ENCODE measurements at regions not wholly inside any gene's neighbourhood (a gene's known extent, or its start where the extent isn't known, plus 50 kb on each side); places are given as distances from the start of the nearest gene placed in this dataset.

GRCh38 chr2:222351035-222351434 is 52.2 kb upstream of the PAX3 start:
- no peaks in the 10 kb centered on the region for H3K36me3 ChIP-seq (ENCODE audit: insufficient read depth, insufficient read length, low read length)
- peaks cover 22% of the 10 kb centered on the region for H3K9me3 ChIP-seq (ENCODE audit: insufficient read depth, low read length)
- no peaks in the 10 kb centered on the region for H3K4me1 ChIP-seq (ENCODE audit: insufficient read depth, insufficient read length)
- H3K27me3 ChIP-seq (ENCODE audit: insufficient read depth, insufficient read length), result no peaks in the 10 kb centered on the region
- H3K9ac ChIP-seq (ENCODE audit: insufficient read length, low read depth), result no peak overlapping the region
- DNase-seq (ENCODE audit: low read depth, low spot score), result no peak
- no peak overlapping the region for H3K4me3 ChIP-seq (ENCODE audit: insufficient read length, low read depth)
- TF ChIP-seq SUZ12 (IDR thresholded peaks at IDR 0.05; ENCODE audit: extremely low read depth, insufficient read depth, insufficient read length) (no peak), YY1 (IDR thresholded peaks at IDR 0.05; ENCODE audit: insufficient read depth, insufficient read length) (no peak), ZNF274 (IDR thresholded peaks at IDR 0.05; ENCODE audit: low read depth, low read length) (no peak)

GRCh38 chr2:222352981-222353380 is 54.2 kb upstream of the PAX3 start:
- no peak for TF ChIP-seq SUZ12 (IDR thresholded peaks at IDR 0.05; ENCODE audit: extremely low read depth, insufficient read depth, insufficient read length)
- TF ChIP-seq YY1 (IDR thresholded peaks at IDR 0.05; ENCODE audit: insufficient read depth, insufficient read length), result no peak
- no peak for TF ChIP-seq ZNF274 (IDR thresholded peaks at IDR 0.05; ENCODE audit: low read depth, low read length)
- H3K27me3 ChIP-seq (ENCODE audit: insufficient read depth, insufficient read length), result no peaks in the 10 kb centered on the region
- no peaks in the 10 kb centered on the region for H3K36me3 ChIP-seq (ENCODE audit: insufficient read depth, insufficient read length, low read length)
- H3K4me1 ChIP-seq (ENCODE audit: insufficient read depth, insufficient read length), result no peaks in the 10 kb centered on the region
- no peak overlapping the region for H3K9ac ChIP-seq (ENCODE audit: insufficient read length, low read depth)
- DNase-seq (ENCODE audit: low read depth, low spot score), result no peak
- H3K9me3 ChIP-seq (ENCODE audit: insufficient read depth, low read length), result peaks cover 22% of the 10 kb centered on the region
- no peak overlapping the region for H3K4me3 ChIP-seq (ENCODE audit: insufficient read length, low read depth)

GRCh38 chr2:222353993-222354392 is 55.2 kb upstream of the PAX3 start:
- Histone ChIP-seq H3K4me3 (ENCODE audit: insufficient read length, low read depth) (no peak overlapping the region), H3K9me3 (ENCODE audit: insufficient read depth, low read length) (peaks cover 22% of the 10 kb centered on the region), H3K27me3 (ENCODE audit: insufficient read depth, insufficient read length) (no peaks in the 10 kb centered on the region), H3K36me3 (ENCODE audit: insufficient read depth, insufficient read length, low read length) (no peaks in the 10 kb centered on the region), H3K9ac (ENCODE audit: insufficient read length, low read depth) (no peak overlapping the region), H3K4me1 (ENCODE audit: insufficient read depth, insufficient read length) (no peaks in the 10 kb centered on the region)
- TF ChIP-seq ZNF274 (IDR thresholded peaks at IDR 0.05; ENCODE audit: low read depth, low read length), result no peak
- TF ChIP-seq SUZ12 (IDR thresholded peaks at IDR 0.05; ENCODE audit: extremely low read depth, insufficient read depth, insufficient read length), result no peak
- TF ChIP-seq YY1 (IDR thresholded peaks at IDR 0.05; ENCODE audit: insufficient read depth, insufficient read length), result no peak
- no peak for DNase-seq (ENCODE audit: low read depth, low spot score)

- no peak for TF ChIP-seq YY1 (IDR thresholded peaks at IDR 0.05; ENCODE audit: insufficient read depth, insufficient read length)
- no peak for TF ChIP-seq SUZ12 (IDR thresholded peaks at IDR 0.05; ENCODE audit: extremely low read depth, insufficient read depth, insufficient read length)
- TF ChIP-seq ZNF274 (IDR thresholded peaks at IDR 0.05; ENCODE audit: low read depth, low read length), result no peak
- peaks cover 19% of the 10 kb centered on the region for H3K9me3 ChIP-seq (ENCODE audit: insufficient read depth, low read length)
- no peaks in the 10 kb centered on the region for H3K36me3 ChIP-seq (ENCODE audit: insufficient read depth, insufficient read length, low read length)
- H3K27me3 ChIP-seq (ENCODE audit: insufficient read depth, insufficient read length), result no peaks in the 10 kb centered on the region
- DNase-seq (ENCODE audit: low read depth, low spot score), result no peak
- no peaks in the 10 kb centered on the region for H3K4me1 ChIP-seq (ENCODE audit: insufficient read depth, insufficient read length)
- H3K4me3 ChIP-seq (ENCODE audit: insufficient read length, low read depth), result no peak overlapping the region
- no peak overlapping the region for H3K9ac ChIP-seq (ENCODE audit: insufficient read length, low read depth)
These were observed 57.1 kb upstream of the PAX3 start for GRCh38 chr2:222355860-222356259.

GRCh38 chr2:222357930-222358329 is 59.1 kb upstream of the PAX3 start:
- TF ChIP-seq YY1 (IDR thresholded peaks at IDR 0.05; ENCODE audit: insufficient read depth, insufficient read length) (no peak), ZNF274 (IDR thresholded peaks at IDR 0.05; ENCODE audit: low read depth, low read length) (no peak), SUZ12 (IDR thresholded peaks at IDR 0.05; ENCODE audit: extremely low read depth, insufficient read depth, insufficient read length) (no peak)
- no peak overlapping the region for H3K9ac ChIP-seq (ENCODE audit: insufficient read length, low read depth)
- peaks cover 2% of the 10 kb centered on the region for H3K9me3 ChIP-seq (ENCODE audit: insufficient read depth, low read length)
- no peaks in the 10 kb centered on the region for H3K36me3 ChIP-seq (ENCODE audit: insufficient read depth, insufficient read length, low read length)
- H3K4me3 ChIP-seq (ENCODE audit: insufficient read length, low read depth), result no peak overlapping the region
- no peak for DNase-seq (ENCODE audit: low read depth, low spot score)
- no peaks in the 10 kb centered on the region for H3K27me3 ChIP-seq (ENCODE audit: insufficient read depth, insufficient read length)
- H3K4me1 ChIP-seq (ENCODE audit: insufficient read depth, insufficient read length), result no peaks in the 10 kb centered on the region

- Histone ChIP-seq H3K9me3 (ENCODE audit: insufficient read depth, low read length) (peaks cover 5% of the 10 kb centered on the region), H3K27me3 (ENCODE audit: insufficient read depth, insufficient read length) (no peaks in the 10 kb centered on the region), H3K9ac (ENCODE audit: insufficient read length, low read depth) (no peak overlapping the region), H3K4me1 (ENCODE audit: insufficient read depth, insufficient read length) (no peaks in the 10 kb centered on the region), H3K36me3 (ENCODE audit: insufficient read depth, insufficient read length, low read length) (no peaks in the 10 kb centered on the region), H3K4me3 (ENCODE audit: insufficient read length, low read depth) (no peak overlapping the region)
- no peak for DNase-seq (ENCODE audit: low read depth, low spot score)
- TF ChIP-seq SUZ12 (IDR thresholded peaks at IDR 0.05; ENCODE audit: extremely low read depth, insufficient read depth, insufficient read length) (no peak), ZNF274 (IDR thresholded peaks at IDR 0.05; ENCODE audit: low read depth, low read length) (no peak), YY1 (IDR thresholded peaks at IDR 0.05; ENCODE audit: insufficient read depth, insufficient read length) (no peak)
These were observed 60.1 kb upstream of the PAX3 start for GRCh38 chr2:222358876-222359275.

GRCh38 chr2:222360146-222360545 is 61.3 kb upstream of the PAX3 start:
- TF ChIP-seq YY1 (IDR thresholded peaks at IDR 0.05; ENCODE audit: insufficient read depth, insufficient read length) (no peak), SUZ12 (IDR thresholded peaks at IDR 0.05; ENCODE audit: extremely low read depth, insufficient read depth, insufficient read length) (no peak), ZNF274 (IDR thresholded peaks at IDR 0.05; ENCODE audit: low read depth, low read length) (no peak)
- peaks cover 6% of the 10 kb centered on the region for H3K9me3 ChIP-seq (ENCODE audit: insufficient read depth, low read length)
- H3K27me3 ChIP-seq (ENCODE audit: insufficient read depth, insufficient read length), result no peaks in the 10 kb centered on the region
- H3K4me1 ChIP-seq (ENCODE audit: insufficient read depth, insufficient read length), result no peaks in the 10 kb centered on the region
- DNase-seq (ENCODE audit: low read depth, low spot score), result no peak
- no peak overlapping the region for H3K9ac ChIP-seq (ENCODE audit: insufficient read length, low read depth)
- H3K4me3 ChIP-seq (ENCODE audit: insufficient read length, low read depth), result no peak overlapping the region
- H3K36me3 ChIP-seq (ENCODE audit: insufficient read depth, insufficient read length, low read length), result no peaks in the 10 kb centered on the region

Data from NT2/D1 (cell line).